CD4-positive, alpha-beta T cell (primary cell): ENCODE measurements at regions not wholly inside any gene's neighbourhood (a gene's known extent, or its start where the extent isn't known, plus 50 kb on each side); places are given as distances from the start of the nearest gene placed in this dataset.

Experiments used
- ATAC-seq: fragments of 200-7000 bp; cut with Tn5 transposase; one replicate; pipeline ENCODE4 v1.10.0; 2022; ENCODE audit warnings: mild to moderate bottlenecking; ENCODE audit not compliant: poor library complexity
- CTCF ChIA-PET: fragments of 350-600 bp; sonication (Branson Sonifier 250); formaldehyde crosslinking; loops from one replicate; lab custom pipeline; 2021; ENCODE audit warnings: antibody characterized with exemption, inconsistent platforms; lab: Charles Lee
- POLR2A ChIA-PET: fragments of 350-600 bp; sonication (Branson Sonifier 250); formaldehyde crosslinking; loops from one replicate; lab custom pipeline; 2021; ENCODE audit warnings: antibody characterized with exemption, inconsistent platforms; lab: Charles Lee
- DNase-seq, 14 experiments: peaks; one replicate each; pipeline ENCODE4 v3.0.0-alpha.2; 2013 to 2020; ENCODE audit warnings: mixed read lengths in 2 of 14
- H3K27ac ChIP-seq, 2 donors: one replicate each; pipeline versions ENCODE4 v1.5.1 to v1.7.0; 2013; ENCODE audit warnings: low read length in 2 of 2, low read depth in 1 of 2, mild to moderate bottlenecking in 1 of 2
- H3K27me3 ChIP-seq, 2 experiments: 1 replicate in 1 of 2; 2 replicates in 1 of 2; pipeline versions ENCODE4 v1.6.1 to v1.7.0; 2013; ENCODE audit warnings: low read length in 2 of 2, control low read depth in 1 of 2, mild to moderate bottlenecking in 1 of 2, moderate library complexity in 1 of 2; ENCODE audit not compliant: insufficient read depth in 2 of 2, control insufficient read depth in 1 of 2
- H3K36me3 ChIP-seq: one replicate; pipeline ENCODE4 v1.6.1; 2013; ENCODE audit warnings: low read length, control low read depth; ENCODE audit not compliant: insufficient read depth
- H3K4me1 ChIP-seq: one replicate; pipeline ENCODE4 v1.6.1; 2013; ENCODE audit warnings: low read length, control low read depth; ENCODE audit not compliant: insufficient read depth
- H3K4me3 ChIP-seq: one replicate; pipeline ENCODE4 v1.5.1; 2013; ENCODE audit warnings: mild to moderate bottlenecking, low read length, moderate library complexity
- H3K9me3 ChIP-seq, 2 experiments: 1 replicate in 1 of 2; 2 replicates in 1 of 2; pipeline versions ENCODE4 v1.6.1 to v1.7.0; 2013; ENCODE audit warnings: low read length in 2 of 2, mild to moderate bottlenecking in 2 of 2, control low read depth in 1 of 2, moderate library complexity in 1 of 2; ENCODE audit not compliant: control insufficient read depth in 1 of 2, insufficient read depth in 1 of 2
- H3K27ac Mint-ChIP-seq: one replicate; pipeline ENCODE4 v1.8.0; 2020; ENCODE audit warnings: mixed read lengths
- H3K27me3 Mint-ChIP-seq: one replicate; pipeline ENCODE4 v1.8.0; 2021; ENCODE audit warnings: mixed read lengths
- H3K36me3 Mint-ChIP-seq: one replicate; pipeline ENCODE4 v1.8.0; 2021; ENCODE audit warnings: low read depth, mixed read lengths
- H3K4me1 Mint-ChIP-seq: one replicate; pipeline ENCODE4 v1.8.0; 2021; ENCODE audit warnings: low read depth, mixed read lengths
- H3K4me3 Mint-ChIP-seq: one replicate; pipeline ENCODE4 v1.8.0; 2020; ENCODE audit warnings: mild to moderate bottlenecking, mixed read lengths
- H3K9me3 Mint-ChIP-seq: one replicate; pipeline ENCODE4 v1.8.0; 2020; ENCODE audit warnings: mixed read lengths
- CTCF ChIP-seq: fragments of 200-600 bp; IDR thresholded peaks from one replicate; pipeline ENCODE4 v1.8.0; 2022; ENCODE audit warnings: antibody characterized with exemption, mild to moderate bottlenecking
- intact Hi-C, 2 experiments: fragments of 100-400 bp; cut with DNase I in 1 of 2; cut with micrococcal nuclease in 1 of 2; formaldehyde crosslinking; loops; one replicate each; pipeline versions ENCODE4 v1.15.1 to v1.9.0; 2023 to 2025; cut with DNase I, micrococcal nuclease

GRCh38 chr13:21997726-21998125, 326.9 kb downstream of the FGF9 start:
- no peaks in the 10 kb centered on the region for H3K4me1 ChIP-seq
- Mint-ChIP-seq H3K4me1 (no peaks in the 10 kb centered on the region), H3K9me3 (no peaks in the 10 kb centered on the region), H3K4me3 (no peak overlapping the region), H3K27me3 (peaks cover 14% of the 10 kb centered on the region), H3K27ac (no peak overlapping the region), H3K36me3 (no peaks in the 10 kb centered on the region)
- no peak overlapping the region for H3K27ac ChIP-seq
- ChIA-PET CTCF (no interaction called here), POLR2A (no interaction called here)
- intact Hi-C loops: no loop called here
- TF ChIP-seq CTCF: no peak
- DNase-seq (no peak), ATAC-seq (no peak)
- H3K27me3 ChIP-seq: no peaks in the 10 kb centered on the region
- no peak overlapping the region for H3K4me3 ChIP-seq
- no peaks in the 10 kb centered on the region for H3K9me3 ChIP-seq
- H3K36me3 ChIP-seq: no peaks in the 10 kb centered on the region

DNA sequence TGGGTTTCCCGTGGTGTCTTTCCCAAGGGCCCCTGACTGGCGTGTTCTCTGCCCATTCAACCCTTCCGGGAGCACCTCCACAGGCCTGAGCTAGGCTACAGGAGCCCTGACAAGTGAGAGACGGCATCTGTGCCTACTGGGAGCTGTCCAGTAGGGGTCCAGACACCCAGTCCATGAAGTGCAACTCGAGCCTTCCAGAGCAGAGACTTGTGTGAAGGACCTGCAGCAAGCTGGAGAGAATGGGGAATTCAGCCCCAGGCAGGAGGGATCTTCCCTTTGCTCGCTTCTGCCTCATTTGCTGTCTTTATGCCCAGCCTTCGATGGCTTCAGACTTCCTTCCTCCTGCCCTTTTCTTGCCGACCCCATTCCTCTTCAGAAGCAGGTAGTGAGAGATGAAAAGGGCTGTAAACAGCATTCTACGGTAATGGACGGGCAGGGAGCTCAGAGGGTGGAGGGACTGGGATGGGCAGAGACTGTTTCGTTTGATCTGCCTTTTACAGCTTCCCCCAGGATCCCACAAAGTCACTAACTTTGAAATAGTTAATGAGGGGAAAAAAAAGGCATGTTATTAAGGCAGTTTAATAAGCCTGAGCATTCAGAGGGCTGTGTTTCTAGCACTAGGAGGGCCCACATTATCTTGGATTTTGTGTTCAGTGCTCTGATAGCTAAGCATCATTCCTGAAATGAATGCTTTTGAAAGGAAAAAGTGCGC, 327.6 kb downstream of the FGF9 start:
- intact Hi-C loops: no loop called here
- H3K4me1 ChIP-seq: no peaks in the 10 kb centered on the region
- H3K27ac Mint-ChIP-seq: no peak overlapping the region
- TF ChIP-seq CTCF: no peak
- H3K27me3 Mint-ChIP-seq: peaks cover 14% of the 10 kb centered on the region
- DNase-seq (no peak), ATAC-seq (no peak)
- H3K9me3 ChIP-seq: no peaks in the 10 kb centered on the region
- no peaks in the 10 kb centered on the region for H3K36me3 ChIP-seq
- POLR2A ChIA-PET: no interaction called here
- no peaks in the 10 kb centered on the region for H3K9me3 Mint-ChIP-seq
- no peaks in the 10 kb centered on the region for H3K4me1 Mint-ChIP-seq
- CTCF ChIA-PET: no interaction called here
- no peak overlapping the region for H3K4me3 ChIP-seq
- H3K4me3 Mint-ChIP-seq: no peak overlapping the region
- H3K27me3 ChIP-seq: no peaks in the 10 kb centered on the region
- H3K27ac ChIP-seq: no peak overlapping the region
- H3K36me3 Mint-ChIP-seq: no peaks in the 10 kb centered on the region

DNA sequence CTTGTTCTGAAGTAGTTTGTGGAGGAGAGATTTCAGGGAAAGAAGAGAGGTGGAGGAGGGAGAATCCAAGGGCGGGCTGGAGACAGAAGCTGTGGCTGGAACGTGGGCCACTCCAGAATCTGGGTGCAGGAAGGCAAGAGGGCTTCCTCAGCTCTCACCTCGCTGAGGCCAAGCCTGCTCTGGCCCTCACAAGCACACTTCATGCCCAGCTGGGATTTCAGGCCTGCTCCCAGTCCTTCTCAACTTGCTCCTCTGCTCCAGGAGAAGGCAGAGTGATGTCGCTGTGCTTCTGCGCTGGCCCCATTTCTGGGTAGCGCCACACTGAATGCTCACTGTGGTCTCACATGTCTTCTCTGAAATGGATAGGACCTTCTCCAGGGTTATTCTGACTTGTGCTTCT, 328.8 kb downstream of the FGF9 start:
- Mint-ChIP-seq H3K4me3 (no peak overlapping the region), H3K9me3 (no peaks in the 10 kb centered on the region), H3K36me3 (no peaks in the 10 kb centered on the region), H3K27ac (no peak overlapping the region), H3K4me1 (no peaks in the 10 kb centered on the region), H3K27me3 (peaks cover 14% of the 10 kb centered on the region)
- ATAC-seq: no peak
- ChIA-PET POLR2A (no interaction called here), CTCF (no interaction called here)
- Histone ChIP-seq H3K9me3 (no peaks in the 10 kb centered on the region), H3K27ac (no peak overlapping the region), H3K36me3 (no peaks in the 10 kb centered on the region), H3K4me3 (no peak overlapping the region), H3K4me1 (no peaks in the 10 kb centered on the region), H3K27me3 (no peaks in the 10 kb centered on the region)
- TF ChIP-seq CTCF: no peak
- intact Hi-C loops: no loop called here
- DNase-seq: no peak
